ENCODE measurements at regions not wholly inside any gene's neighbourhood (a gene's known extent, or its start where the extent isn't known, plus 50 kb on each side); places are given as distances from the start of the nearest gene placed in this dataset.
"Not testable (repeated sequence)": the region's sequence is repeated elsewhere in the genome, so short reads cannot be mapped to it uniquely, and the experiment has no call there.

GRCh38 chr4:63986253-63986652, 423.0 kb downstream of the TECRL start:
- DNase-seq (ENCODE audit: low spot score in 2 of 2) = no peak
- 35 to 57% methylated on average over 1 of the region's 1 CpG for WGBS, 2 donors
- TF ChIP-seq POLR2A (IDR thresholded peaks at IDR 0.05) (no peak), CTCF (IDR thresholded peaks at IDR 0.05) (no peak), EP300 (IDR thresholded peaks at IDR 0.05) (no peak)

GRCh38 chr4:63983224-63983623, 426.0 kb downstream of the TECRL start:
- no peaks in the 10 kb centered on the region for H3K27me3 ChIP-seq
- TF ChIP-seq EP300 (IDR thresholded peaks at IDR 0.05) (no peak), POLR2A (IDR thresholded peaks at IDR 0.05) (no peak), CTCF (IDR thresholded peaks at IDR 0.05) (no peak)
- H3K27ac ChIP-seq = no peak overlapping the region
- no peaks in the 10 kb centered on the region for H3K36me3 ChIP-seq
- no peak for DNase-seq (ENCODE audit: low spot score in 2 of 2)
- peaks cover 0 to 22% (median 4%) of the 10 kb centered on the region in 4 donors for H3K9me3 ChIP-seq
- no peaks in the 10 kb centered on the region for H3K4me1 ChIP-seq
- no peak overlapping the region for H3K4me3 ChIP-seq

More at GRCh38 chr4:63986253-63986652, 423.0 kb downstream of the TECRL start:
- H3K4me3 ChIP-seq = no peak overlapping the region
- H3K36me3 ChIP-seq = no peaks in the 10 kb centered on the region
- H3K27ac ChIP-seq = no peak overlapping the region
- H3K27me3 ChIP-seq = no peaks in the 10 kb centered on the region
- no peaks in the 10 kb centered on the region for H3K4me1 ChIP-seq
- peaks cover 0 to 22% (median 4%) of the 10 kb centered on the region in 4 donors for H3K9me3 ChIP-seq

DNA sequence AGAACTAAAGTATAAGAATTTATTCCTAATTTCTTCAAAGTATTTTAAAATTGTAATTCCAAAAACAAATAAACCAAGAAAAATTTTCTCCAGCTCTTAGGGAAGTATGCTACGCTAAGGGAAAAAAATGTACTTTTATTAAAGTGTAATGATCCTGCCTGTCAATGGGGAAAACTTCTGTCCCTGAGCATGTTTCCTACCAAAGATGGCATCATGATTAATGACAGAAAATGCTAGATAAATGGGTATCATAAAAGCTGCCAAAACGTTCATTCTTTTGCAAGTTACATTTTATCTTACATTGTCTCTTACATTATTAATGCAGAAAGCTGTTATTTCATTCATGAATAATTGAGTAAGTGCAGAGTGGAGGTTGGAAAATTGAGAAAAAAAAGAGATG, 443.4 kb downstream of the TECRL start:
- Histone ChIP-seq H3K9me3 (no peaks in the 10 kb centered on the region), H3K4me1 (no peaks in the 10 kb centered on the region), H3K27me3 (no peaks in the 10 kb centered on the region), H3K27ac (no peak overlapping the region), H3K36me3 (no peaks in the 10 kb centered on the region), H3K4me3 (no peak overlapping the region)
- DNase-seq (ENCODE audit: low spot score in 2 of 2) = no peak
- no peak for TF ChIP-seq POLR2A (IDR thresholded peaks at IDR 0.05)
- no peak for TF ChIP-seq CTCF (IDR thresholded peaks at IDR 0.05)
- TF ChIP-seq EP300 (IDR thresholded peaks at IDR 0.05) = no peak
- WGBS, 2 donors = 61 to 68% methylated on average over 2 of the region's 2 CpGs

DNA sequence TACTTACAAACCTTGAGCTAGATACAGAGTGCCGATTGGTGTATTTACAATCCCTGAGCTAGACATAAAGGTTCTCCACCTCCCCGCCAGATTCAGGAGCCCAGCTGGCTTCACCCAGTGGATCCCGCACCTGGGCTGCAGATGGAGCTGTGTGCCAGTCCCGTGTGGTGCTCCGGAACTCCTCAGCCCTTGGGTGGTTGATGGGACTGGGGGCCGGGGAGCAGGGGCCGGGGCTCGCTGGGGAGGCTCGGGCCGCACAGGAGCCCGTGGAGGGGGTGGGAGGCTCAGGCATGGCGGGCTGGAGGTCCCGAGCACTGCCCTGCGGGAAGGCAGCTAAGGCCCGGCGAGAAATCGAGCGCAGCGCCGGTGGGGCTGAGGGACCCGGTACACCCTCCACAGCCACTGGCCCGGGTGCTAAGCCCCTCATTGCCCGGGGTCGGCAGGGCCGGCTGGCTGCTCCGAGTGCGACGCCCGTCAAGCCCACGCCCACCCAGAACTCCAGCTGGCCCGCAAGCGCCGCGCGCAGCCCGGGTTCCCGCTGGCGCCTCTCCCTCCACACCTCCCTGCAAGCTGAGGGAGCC, 466.5 kb downstream of the TECRL start:
- not testable (repeated sequence) for H3K9me3 ChIP-seq; DNase-seq (ENCODE audit: low spot score in 2 of 2); H3K27ac ChIP-seq; H3K36me3 ChIP-seq; H3K27me3 ChIP-seq; H3K4me1 ChIP-seq; H3K4me3 ChIP-seq
- WGBS, 2 donors = 91 to 100% methylated on average over 11 to 21 of the region's 38 CpGs

GRCh38 chr4:63937961-63938360, 471.3 kb downstream of the TECRL start:
- 65 to 67% methylated on average over 4 of the region's 4 CpGs for WGBS, 2 donors
- Histone ChIP-seq H3K36me3 (no peaks in the 10 kb centered on the region), H3K27me3 (no peaks in the 10 kb centered on the region), H3K4me3 (no peak overlapping the region), H3K27ac (no peak overlapping the region), H3K4me1 (no peaks in the 10 kb centered on the region), H3K9me3 (peaks cover 0 to 3% (median 0%) of the 10 kb centered on the region in 4 donors)
- TF ChIP-seq EP300 (IDR thresholded peaks at IDR 0.05) = no peak
- no peak for TF ChIP-seq CTCF (IDR thresholded peaks at IDR 0.05)
- TF ChIP-seq POLR2A (IDR thresholded peaks at IDR 0.05) = no peak
- no peak for DNase-seq (ENCODE audit: low spot score in 2 of 2)

DNA sequence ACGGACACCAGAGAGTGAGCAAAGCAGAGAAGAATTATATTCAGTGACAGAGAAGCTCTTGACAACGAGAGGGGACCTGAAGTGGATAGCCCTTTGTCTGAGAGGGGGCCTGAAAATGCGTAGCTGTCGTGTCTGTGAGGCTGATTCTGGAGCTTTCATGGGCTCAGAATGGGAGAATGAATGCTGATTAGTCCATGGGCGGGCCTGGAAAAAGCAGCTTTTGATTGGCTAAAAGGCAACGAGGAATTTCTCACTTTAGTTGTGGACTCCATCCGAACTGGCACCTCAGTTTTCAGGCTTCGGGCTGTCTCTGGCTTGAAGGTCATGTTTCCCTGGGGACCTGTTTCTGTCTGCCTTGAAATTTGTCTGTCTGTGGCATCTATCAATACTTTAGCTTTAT, 487.1 kb downstream of the TECRL start:
- no peak overlapping the region for H3K27ac ChIP-seq
- no peaks in the 10 kb centered on the region for H3K36me3 ChIP-seq
- DNase-seq (ENCODE audit: low spot score in 2 of 2) = no peak
- H3K27me3 ChIP-seq = no peaks in the 10 kb centered on the region
- peaks cover 0 to 2% (median 0%) of the 10 kb centered on the region in 4 donors for H3K9me3 ChIP-seq
- H3K4me1 ChIP-seq = no peaks in the 10 kb centered on the region
- H3K4me3 ChIP-seq = no peak overlapping the region
- no peak for TF ChIP-seq EP300 (IDR thresholded peaks at IDR 0.05)
- no peak for TF ChIP-seq POLR2A (IDR thresholded peaks at IDR 0.05)
- 73 to 76% methylated on average over 8 of the region's 8 CpGs for WGBS, 2 donors
